ENCODE measurements at regions not wholly inside any gene's neighbourhood (a gene's known extent, or its start where the extent isn't known, plus 50 kb on each side); places are given as distances from the start of the nearest gene placed in this dataset.

DNA sequence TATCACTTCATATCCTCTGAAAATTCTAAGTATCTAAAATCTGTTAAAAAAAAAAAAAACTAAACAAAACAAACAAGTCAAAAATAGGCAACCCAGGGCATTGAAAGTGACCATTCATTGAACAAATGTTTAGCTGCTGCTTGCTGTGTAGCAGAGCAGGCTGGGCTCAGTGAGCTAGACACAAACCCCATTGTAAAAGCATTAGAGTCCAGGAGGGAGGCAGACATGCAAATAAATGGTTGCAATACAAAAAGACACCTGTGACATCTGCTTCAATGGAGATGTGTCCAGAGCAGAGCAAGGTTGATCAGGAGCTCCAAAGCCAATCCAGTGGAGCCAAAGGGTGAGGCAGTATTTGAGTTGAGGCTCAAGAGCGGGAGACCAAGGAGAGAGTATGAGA lies 267.3 kb upstream of the GATB start:
- TF ChIP-seq CTCF (IDR thresholded peaks at IDR 0.05) (no peak), POLR2A (IDR thresholded peaks at IDR 0.05) (no peak)
